ENCODE measurements at regions not wholly inside any gene's neighbourhood (a gene's known extent, or its start where the extent isn't known, plus 50 kb on each side); places are given as distances from the start of the nearest gene placed in this dataset.
A peak's percentile ranks its signal among the peaks of the same experiment; 100 is the strongest.

DNA sequence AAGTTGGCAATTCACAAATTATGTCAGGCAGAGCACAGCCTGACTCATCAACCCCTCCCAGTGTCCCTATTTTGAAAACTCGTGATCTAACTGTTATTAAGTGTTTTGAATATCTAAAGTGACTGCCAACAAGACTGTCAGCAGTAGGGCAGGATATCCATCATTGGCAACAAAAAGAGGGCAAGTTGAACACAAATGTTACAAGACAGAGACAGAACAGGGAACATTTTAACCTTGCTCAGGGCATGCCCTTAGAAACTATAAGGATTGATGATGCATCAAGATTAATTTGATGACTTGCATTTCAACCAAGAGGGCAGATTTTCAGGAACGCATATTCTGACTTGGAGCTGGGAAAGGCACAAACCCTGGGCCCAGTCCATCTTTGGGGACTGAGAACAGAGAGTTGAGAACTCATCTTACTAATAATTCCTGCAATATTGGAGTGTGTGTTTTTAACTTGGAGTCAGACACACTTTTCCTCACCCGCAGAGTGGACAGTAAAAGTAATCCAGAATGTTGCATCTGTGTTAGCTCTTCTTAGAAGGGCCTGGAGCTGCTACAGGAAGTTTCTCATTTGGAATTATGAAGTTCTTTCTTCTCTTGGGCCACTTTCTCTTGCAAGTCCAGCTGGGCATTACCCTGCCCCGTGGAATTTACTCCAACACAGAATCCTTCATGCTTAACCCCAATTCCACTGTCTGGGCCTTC, 317.2 kb downstream of the LTN1 start:
- Histone ChIP-seq H3K27ac (peak overlapping the region; percentile 73 to 80), H3K4me3 (no peak overlapping the region), H3K4me1 (peaks cover 0 to 14% of the 10 kb centered on the region in 2 donors), H3K9me3 (no peaks in the 10 kb centered on the region), H3K27me3 (no peaks in the 10 kb centered on the region), H3K36me3 (no peaks in the 10 kb centered on the region)
- intact Hi-C loops (cut with DNase I; ENCODE audit: low total_unique reads), result no loop called here
- DNase-seq, result peak in 1 of 2 donors; percentile 29
- TF ChIP-seq, protein P1, sequence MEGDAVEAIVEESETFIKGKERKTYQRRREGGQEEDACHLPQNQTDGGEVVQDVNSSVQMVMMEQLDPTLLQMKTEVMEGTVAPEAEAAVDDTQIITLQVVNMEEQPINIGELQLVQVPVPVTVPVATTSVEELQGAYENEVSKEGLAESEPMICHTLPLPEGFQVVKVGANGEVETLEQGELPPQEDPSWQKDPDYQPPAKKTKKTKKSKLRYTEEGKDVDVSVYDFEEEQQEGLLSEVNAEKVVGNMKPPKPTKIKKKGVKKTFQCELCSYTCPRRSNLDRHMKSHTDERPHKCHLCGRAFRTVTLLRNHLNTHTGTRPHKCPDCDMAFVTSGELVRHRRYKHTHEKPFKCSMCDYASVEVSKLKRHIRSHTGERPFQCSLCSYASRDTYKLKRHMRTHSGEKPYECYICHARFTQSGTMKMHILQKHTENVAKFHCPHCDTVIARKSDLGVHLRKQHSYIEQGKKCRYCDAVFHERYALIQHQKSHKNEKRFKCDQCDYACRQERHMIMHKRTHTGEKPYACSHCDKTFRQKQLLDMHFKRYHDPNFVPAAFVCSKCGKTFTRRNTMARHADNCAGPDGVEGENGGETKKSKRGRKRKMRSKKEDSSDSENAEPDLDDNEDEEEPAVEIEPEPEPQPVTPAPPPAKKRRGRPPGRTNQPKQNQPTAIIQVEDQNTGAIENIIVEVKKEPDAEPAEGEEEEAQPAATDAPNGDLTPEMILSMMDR (IDR thresholded peaks at IDR 0.05), result no peak
- TF ChIP-seq POLR2A (IDR thresholded peaks at IDR 0.05), result no peak

DNA sequence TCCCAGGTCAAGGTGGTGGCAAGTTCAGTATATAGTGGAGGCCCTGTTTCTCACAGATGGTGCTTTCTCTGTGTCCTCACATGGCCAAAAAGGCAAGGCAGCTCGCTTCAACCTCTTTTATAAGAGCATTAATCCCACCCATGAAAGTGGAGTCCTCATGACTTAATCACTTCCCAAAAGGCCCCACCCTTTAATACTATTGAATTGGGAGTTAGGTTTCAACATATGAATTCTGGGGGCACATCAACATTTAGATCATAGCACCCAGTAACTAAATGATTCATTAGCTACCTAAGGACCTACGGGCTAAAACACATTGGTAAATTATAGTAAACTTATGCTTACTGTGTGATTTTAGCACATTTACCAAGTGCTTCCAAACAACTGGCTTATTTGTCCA, 317.9 kb downstream of the LTN1 start:
- Histone ChIP-seq H3K27ac (peak overlapping the region; percentile 62 to 80), H3K9me3 (no peaks in the 10 kb centered on the region), H3K4me3 (no peak overlapping the region), H3K4me1 (peaks cover 0 to 14% of the 10 kb centered on the region in 2 donors), H3K36me3 (no peaks in the 10 kb centered on the region), H3K27me3 (no peaks in the 10 kb centered on the region)
- TF ChIP-seq, protein P1 (IDR thresholded peaks at IDR 0.05), result no peak
- TF ChIP-seq POLR2A (IDR thresholded peaks at IDR 0.05), result no peak
- DNase-seq, result no peak
- intact Hi-C loops (cut with DNase I; ENCODE audit: low total_unique reads), result no loop called here

DNA sequence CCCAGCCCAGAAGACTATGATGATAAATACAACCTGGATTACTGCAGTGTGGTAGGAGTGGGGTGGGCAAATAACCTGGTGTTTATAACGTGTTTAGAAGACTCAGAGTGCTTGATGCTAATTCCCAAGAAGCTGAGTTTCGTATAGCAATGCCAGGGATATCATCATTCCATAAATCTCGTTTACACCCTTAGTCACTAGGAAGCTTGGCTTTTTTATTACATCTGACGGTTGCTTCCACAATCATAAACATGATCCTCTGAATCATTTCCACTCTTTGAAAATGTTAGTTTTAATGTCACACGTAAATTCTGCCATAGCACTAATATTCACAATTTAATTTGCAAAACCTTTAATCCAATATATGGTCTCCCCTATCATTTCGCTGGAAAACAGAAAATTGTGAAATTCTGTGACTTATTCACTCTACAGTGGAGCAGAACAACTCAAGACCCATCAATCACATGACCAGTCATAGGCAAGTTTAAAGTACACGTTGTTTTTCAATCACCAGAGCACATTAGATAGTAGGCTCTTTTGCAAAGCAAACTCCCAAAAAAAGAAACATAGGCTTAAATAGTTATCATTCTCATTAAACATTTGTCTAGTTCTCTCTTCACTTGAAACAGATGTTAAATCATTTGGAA, 321.0 kb downstream of the LTN1 start:
- H3K36me3 ChIP-seq, result no peaks in the 10 kb centered on the region
- H3K27ac ChIP-seq, result peak overlapping the region; percentile 70 to 80
- H3K4me1 ChIP-seq, result peaks cover 0 to 13% of the 10 kb centered on the region in 2 donors
- H3K4me3 ChIP-seq, result no peak overlapping the region
- TF ChIP-seq POLR2A (IDR thresholded peaks at IDR 0.05), result no peak
- TF ChIP-seq, protein P1 (IDR thresholded peaks at IDR 0.05), result no peak
- intact Hi-C loops (cut with DNase I; ENCODE audit: low total_unique reads), result no loop called here
- no peaks in the 10 kb centered on the region for H3K27me3 ChIP-seq
- H3K9me3 ChIP-seq, result no peaks in the 10 kb centered on the region
- DNase-seq, result no peak

DNA sequence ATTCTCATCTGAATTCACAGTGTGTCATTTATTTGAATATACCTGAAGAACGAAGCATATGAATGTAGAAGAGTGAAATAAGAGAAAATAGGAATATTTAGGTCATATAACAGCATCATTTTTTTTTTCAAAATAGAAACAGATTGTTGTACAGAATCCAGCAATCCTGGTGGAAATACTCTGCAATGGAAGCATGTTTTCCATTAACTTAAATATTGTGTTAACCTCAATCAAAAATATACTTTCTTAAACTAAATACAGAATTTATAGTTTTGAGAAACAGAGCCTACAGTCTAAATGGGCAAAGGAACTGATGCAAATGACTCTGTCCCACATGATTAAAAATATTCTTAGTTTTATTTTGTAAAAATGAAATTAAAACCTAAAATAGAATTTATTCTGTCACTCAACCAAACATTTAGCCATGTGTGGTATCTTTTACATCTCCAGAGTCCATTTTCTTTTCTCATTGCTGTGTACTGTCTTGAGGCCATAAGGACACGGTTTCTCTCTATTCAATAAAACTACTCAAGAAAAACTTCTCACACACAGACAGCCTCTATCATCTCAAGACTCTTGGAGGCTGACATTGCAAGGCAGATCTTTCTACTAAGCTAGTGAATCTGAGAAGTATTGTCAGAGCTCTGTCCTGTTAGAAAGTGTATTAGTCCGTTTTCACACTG, 322.6 kb downstream of the LTN1 start:
- Histone ChIP-seq H3K27me3 (no peaks in the 10 kb centered on the region), H3K27ac (peak overlapping the region; percentile 70 to 80), H3K4me1 (peaks cover 0 to 5% of the 10 kb centered on the region in 2 donors), H3K9me3 (no peaks in the 10 kb centered on the region), H3K4me3 (no peak overlapping the region), H3K36me3 (no peaks in the 10 kb centered on the region)
- no peak for DNase-seq
- TF ChIP-seq POLR2A (IDR thresholded peaks at IDR 0.05), result no peak
- TF ChIP-seq, protein P1 (IDR thresholded peaks at IDR 0.05), result no peak
- intact Hi-C loops (cut with DNase I; ENCODE audit: low total_unique reads), result no loop called here

DNA sequence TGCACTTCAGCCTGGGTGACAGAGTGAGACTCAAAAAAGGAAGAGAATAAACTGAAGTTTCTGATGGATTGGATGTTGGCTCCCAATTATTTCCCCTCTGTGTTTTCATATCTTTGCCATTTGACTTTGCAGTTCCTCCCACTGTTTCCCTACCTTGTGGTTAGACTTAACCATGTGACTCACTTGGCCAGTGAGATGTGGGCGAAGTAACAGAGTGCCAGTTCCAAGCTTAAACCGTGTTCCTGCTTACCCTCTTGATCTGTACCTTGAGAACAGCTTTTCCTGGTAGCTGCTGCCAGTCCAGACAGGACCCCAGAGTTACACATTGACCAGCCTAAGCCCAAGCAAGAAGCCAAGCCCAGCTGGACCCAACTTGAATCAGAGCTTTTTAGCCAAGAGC, 323.4 kb downstream of the LTN1 start:
- TF ChIP-seq, protein P1 (IDR thresholded peaks at IDR 0.05), result no peak
- no peak for TF ChIP-seq POLR2A (IDR thresholded peaks at IDR 0.05)
- no peak for DNase-seq
- no peaks in the 10 kb centered on the region for H3K27me3 ChIP-seq
- no peaks in the 10 kb centered on the region for H3K9me3 ChIP-seq
- H3K4me3 ChIP-seq, result no peak overlapping the region
- no peak overlapping the region for H3K27ac ChIP-seq
- intact Hi-C loops (cut with DNase I; ENCODE audit: low total_unique reads), result no loop called here
- H3K4me1 ChIP-seq, result peaks cover 0 to 5% of the 10 kb centered on the region in 2 donors
- H3K36me3 ChIP-seq, result no peaks in the 10 kb centered on the region

All from uterus (tissue), 3 donors.